ENCODE measurements at regions not wholly inside any gene's neighbourhood (a gene's known extent, or its start where the extent isn't known, plus 50 kb on each side); places are given as distances from the start of the nearest gene placed in this dataset.

DNA sequence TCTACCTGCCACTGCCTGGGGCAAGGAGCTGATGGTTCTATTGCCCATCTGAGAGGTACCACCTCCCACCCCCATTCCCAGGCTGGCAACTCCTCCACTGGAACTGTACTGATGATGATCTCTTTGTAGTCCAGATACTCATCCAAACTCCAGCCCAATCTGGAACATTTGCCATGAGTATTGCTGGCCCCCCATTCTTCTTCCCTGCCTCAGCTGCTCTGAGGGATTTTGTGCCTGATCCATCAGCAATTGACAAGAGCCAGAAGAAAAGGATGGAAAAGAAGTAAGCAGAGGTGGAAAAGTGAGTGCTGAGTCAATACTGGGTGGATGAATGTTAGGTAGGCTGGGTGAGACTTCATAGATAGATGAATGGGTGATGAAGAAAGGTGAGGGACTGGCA is 101.2 kb downstream of the NMUR2 start:
- DNase-seq (ENCODE audit: insufficient read length) (no peak), FAIRE-seq (no peak)
- TF ChIP-seq TAF1 (IDR thresholded peaks at IDR 0.05; ENCODE audit: borderline replicate concordance, low read depth, low read length) (no peak), POLR2AphosphoS5 (IDR thresholded peaks at IDR 0.05; ENCODE audit: low read depth, low read length) (no peak)

DNA sequence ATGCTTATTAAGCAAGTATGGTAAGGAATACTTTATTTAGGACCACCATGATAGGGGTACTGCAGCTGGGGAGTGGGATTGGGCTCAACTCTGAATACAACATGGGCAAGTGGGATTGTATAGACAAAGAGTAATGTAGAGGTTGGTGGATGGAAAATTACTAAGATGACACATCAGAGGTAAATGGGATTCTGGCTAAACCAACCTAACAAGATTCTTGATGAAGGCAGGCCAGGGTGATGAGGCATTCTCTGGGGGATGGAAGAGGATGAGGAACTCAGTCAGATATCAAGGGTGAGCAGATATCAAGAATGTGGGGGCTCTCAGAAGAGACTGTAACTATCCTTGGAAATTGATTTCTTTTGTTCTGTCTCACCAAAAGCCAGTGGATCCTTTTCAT is 107.2 kb downstream of the NMUR2 start:
- DNase-seq (ENCODE audit: insufficient read length), result no peak
- TF ChIP-seq TAF1 (IDR thresholded peaks at IDR 0.05; ENCODE audit: borderline replicate concordance, low read depth, low read length) (no peak), POLR2A (IDR thresholded peaks at IDR 0.05; ENCODE audit: low read depth, low read length) (no peak), POLR2AphosphoS5 (IDR thresholded peaks at IDR 0.05; ENCODE audit: low read depth, low read length) (no peak)
- no peak for FAIRE-seq

DNA sequence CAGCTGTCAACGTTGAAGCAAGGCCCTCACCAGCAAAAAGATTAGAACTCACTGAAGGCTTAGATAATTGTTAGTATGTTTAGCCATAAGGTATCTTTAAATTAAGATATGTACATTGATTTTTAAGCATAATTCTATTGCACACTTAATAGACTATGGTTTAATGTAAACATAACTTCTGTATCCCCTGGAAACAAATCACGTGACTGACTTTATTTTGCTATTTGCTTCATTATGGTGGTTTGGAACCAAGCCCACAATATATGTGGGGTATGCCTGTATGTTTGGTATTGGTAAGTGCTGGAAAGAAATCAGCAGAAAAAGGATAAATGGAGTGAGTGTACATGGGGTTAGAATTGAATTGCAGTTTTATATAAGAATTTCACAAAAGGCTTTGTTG is 111.9 kb downstream of the NMUR2 start:
- TF ChIP-seq TAF1 (IDR thresholded peaks at IDR 0.05; ENCODE audit: borderline replicate concordance, low read depth, low read length) (no peak), POLR2AphosphoS5 (IDR thresholded peaks at IDR 0.05; ENCODE audit: low read depth, low read length) (no peak), POLR2A (IDR thresholded peaks at IDR 0.05; ENCODE audit: low read depth, low read length) (no peak)
- FAIRE-seq (no peak), DNase-seq (ENCODE audit: insufficient read length) (no peak)

DNA sequence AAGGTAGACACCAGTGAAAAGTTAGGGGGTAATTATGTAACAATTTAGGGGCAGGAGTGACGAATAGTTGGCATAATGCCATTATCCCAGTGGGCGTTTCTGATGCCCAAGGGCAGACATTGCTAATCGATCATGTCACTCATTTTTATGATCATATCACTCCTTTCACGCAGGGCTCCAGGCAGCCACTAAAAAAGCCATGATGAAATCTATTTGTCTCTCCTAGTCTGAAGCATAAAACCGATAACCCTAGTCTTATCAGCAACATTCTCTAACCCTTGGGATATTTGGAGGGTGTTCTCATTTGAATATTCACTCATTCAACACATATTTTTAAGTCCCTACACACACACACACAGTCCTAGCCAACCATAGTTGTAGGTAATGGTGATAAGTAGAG is 114.9 kb downstream of the NMUR2 start:
- DNase-seq (ENCODE audit: insufficient read length), result no peak
- no peak for FAIRE-seq
- TF ChIP-seq POLR2AphosphoS5 (IDR thresholded peaks at IDR 0.05; ENCODE audit: low read depth, low read length) (no peak), TAF1 (IDR thresholded peaks at IDR 0.05; ENCODE audit: borderline replicate concordance, low read depth, low read length) (no peak), POLR2A (IDR thresholded peaks at IDR 0.05; ENCODE audit: low read depth, low read length) (no peak)

- DNase-seq (ENCODE audit: insufficient read length) (no peak), FAIRE-seq (no peak)
- TF ChIP-seq TAF1 (IDR thresholded peaks at IDR 0.05; ENCODE audit: borderline replicate concordance, low read depth, low read length), result no peak
- no peak for TF ChIP-seq POLR2A (IDR thresholded peaks at IDR 0.05; ENCODE audit: low read depth, low read length)
- TF ChIP-seq POLR2AphosphoS5 (IDR thresholded peaks at IDR 0.05; ENCODE audit: low read depth, low read length), result no peak
Observed at GRCh38 chr5:152288917-152289595, 116.0 kb downstream of the NMUR2 start.

DNA sequence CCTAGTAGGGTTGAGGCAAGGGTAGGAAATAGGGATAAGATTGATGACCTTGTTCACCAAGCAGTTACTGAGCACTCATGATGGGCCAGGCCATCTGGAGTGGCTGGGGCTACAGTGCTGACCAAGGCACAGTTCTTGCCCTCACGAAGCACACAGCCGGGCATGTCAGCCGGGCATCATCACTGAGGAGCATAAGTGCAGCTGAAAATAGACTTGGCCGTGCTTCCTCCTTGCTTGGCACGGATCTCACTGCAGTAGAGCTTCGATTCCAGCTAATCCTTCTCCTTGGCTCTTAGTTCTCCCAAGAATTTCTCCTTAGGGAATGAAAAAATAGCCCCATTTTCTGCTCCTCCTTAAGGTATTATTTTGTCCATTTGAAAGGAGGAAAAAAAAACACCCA is 116.6 kb downstream of the NMUR2 start:
- no peak for TF ChIP-seq TAF1 (IDR thresholded peaks at IDR 0.05; ENCODE audit: borderline replicate concordance, low read depth, low read length)
- TF ChIP-seq POLR2A (IDR thresholded peaks at IDR 0.05; ENCODE audit: low read depth, low read length), result no peak
- no peak for TF ChIP-seq POLR2AphosphoS5 (IDR thresholded peaks at IDR 0.05; ENCODE audit: low read depth, low read length)
- DNase-seq (ENCODE audit: insufficient read length) (no peak), FAIRE-seq (no peak)

DNA sequence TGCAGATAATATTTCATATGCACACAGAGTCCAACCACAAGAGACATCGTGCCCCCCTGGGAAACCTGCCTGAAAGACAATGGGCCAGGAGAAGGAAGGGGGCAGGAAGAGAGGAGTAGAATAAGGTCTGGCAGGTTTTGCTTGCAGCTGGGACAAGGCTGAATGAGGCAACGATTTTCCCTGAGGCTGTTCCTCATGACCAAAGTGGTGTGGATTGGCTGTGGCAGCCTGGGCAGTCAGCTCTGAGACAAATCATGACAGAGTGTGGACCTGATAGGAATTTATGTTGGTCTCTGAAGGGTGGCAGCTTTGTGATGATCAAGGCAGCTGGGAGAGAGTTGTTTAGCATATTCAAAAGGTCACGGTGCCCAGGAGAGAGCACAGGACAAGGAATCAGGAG is 119.3 kb downstream of the NMUR2 start:
- FAIRE-seq (no peak), DNase-seq (ENCODE audit: insufficient read length) (no peak)
- TF ChIP-seq POLR2AphosphoS5 (IDR thresholded peaks at IDR 0.05; ENCODE audit: low read depth, low read length) (no peak), TAF1 (IDR thresholded peaks at IDR 0.05; ENCODE audit: borderline replicate concordance, low read depth, low read length) (no peak), POLR2A (IDR thresholded peaks at IDR 0.05; ENCODE audit: low read depth, low read length) (no peak)

GRCh38 chr5:152282331-152282730 is 122.7 kb downstream of the NMUR2 start:
- DNase-seq (ENCODE audit: insufficient read length), result no peak
- TF ChIP-seq POLR2AphosphoS5 (IDR thresholded peaks at IDR 0.05; ENCODE audit: low read depth, low read length), result no peak
- no peak for TF ChIP-seq POLR2A (IDR thresholded peaks at IDR 0.05; ENCODE audit: low read depth, low read length)
- TF ChIP-seq TAF1 (IDR thresholded peaks at IDR 0.05; ENCODE audit: borderline replicate concordance, low read depth, low read length), result no peak
- no peak for FAIRE-seq

- FAIRE-seq, result no peak
- no peak for DNase-seq (ENCODE audit: insufficient read length)
- TF ChIP-seq POLR2A (IDR thresholded peaks at IDR 0.05; ENCODE audit: low read depth, low read length), result no peak
- TF ChIP-seq TAF1 (IDR thresholded peaks at IDR 0.05; ENCODE audit: borderline replicate concordance, low read depth, low read length), result no peak
- no peak for TF ChIP-seq POLR2AphosphoS5 (IDR thresholded peaks at IDR 0.05; ENCODE audit: low read depth, low read length)
Observed at GRCh38 chr5:152277936-152278335, 127.1 kb downstream of the NMUR2 start.

DNA sequence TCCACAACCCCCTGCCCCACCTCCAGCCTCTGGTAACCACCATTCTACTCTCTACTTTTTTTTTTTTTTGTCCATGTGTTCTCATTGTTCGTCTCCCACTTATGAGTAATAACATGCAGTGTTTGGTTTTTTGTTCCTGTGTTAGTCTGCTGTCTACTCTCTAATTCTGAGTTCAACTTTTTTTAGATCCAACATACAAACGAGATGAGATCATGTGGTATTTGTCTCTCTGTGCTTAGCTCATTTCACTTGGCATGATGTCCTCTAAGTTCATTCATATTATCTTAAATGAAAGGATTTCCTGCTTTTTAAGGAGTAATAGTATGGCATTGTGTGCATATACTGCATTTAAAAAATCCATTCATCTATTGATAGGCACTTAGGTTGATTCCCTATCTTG is 130.9 kb downstream of the NMUR2 start:
- TF ChIP-seq POLR2AphosphoS5 (IDR thresholded peaks at IDR 0.05; ENCODE audit: low read depth, low read length) (no peak), TAF1 (IDR thresholded peaks at IDR 0.05; ENCODE audit: borderline replicate concordance, low read depth, low read length) (no peak), POLR2A (IDR thresholded peaks at IDR 0.05; ENCODE audit: low read depth, low read length) (no peak)
- no peak for DNase-seq (ENCODE audit: insufficient read length)
- no peak for FAIRE-seq

GRCh38 chr5:152271420-152271819 is 133.7 kb downstream of the NMUR2 start:
- FAIRE-seq, result no peak
- DNase-seq (ENCODE audit: insufficient read length), result no peak
- TF ChIP-seq TAF1 (IDR thresholded peaks at IDR 0.05; ENCODE audit: borderline replicate concordance, low read depth, low read length), result no peak
- TF ChIP-seq POLR2A (IDR thresholded peaks at IDR 0.05; ENCODE audit: low read depth, low read length), result no peak
- TF ChIP-seq POLR2AphosphoS5 (IDR thresholded peaks at IDR 0.05; ENCODE audit: low read depth, low read length), result no peak

DNA sequence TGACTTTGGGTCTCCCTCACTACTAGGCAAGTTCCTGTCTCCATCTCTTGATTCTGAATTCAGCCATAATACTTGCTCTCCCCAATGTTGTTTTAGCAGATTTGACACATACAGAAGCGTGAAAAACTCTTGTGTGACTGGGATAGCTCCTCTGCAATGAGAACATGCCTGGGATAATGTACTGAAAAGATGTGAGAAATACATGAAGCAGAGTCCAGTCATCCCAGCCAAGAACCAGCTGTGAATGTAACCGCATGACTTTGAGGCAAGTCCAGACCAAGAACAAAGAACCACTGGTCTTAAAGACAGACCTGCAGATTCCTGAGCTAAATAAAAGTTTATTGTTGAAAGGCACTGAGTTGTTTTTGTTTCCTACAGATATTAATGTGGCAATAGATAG is 135.0 kb downstream of the NMUR2 start:
- DNase-seq (ENCODE audit: insufficient read length), result no peak
- FAIRE-seq, result no peak
- TF ChIP-seq POLR2AphosphoS5 (IDR thresholded peaks at IDR 0.05; ENCODE audit: low read depth, low read length) (no peak), POLR2A (IDR thresholded peaks at IDR 0.05; ENCODE audit: low read depth, low read length) (no peak), TAF1 (IDR thresholded peaks at IDR 0.05; ENCODE audit: borderline replicate concordance, low read depth, low read length) (no peak)
